GM18873 (cell line): ENCODE measurements at regions not wholly inside any gene's neighbourhood (a gene's known extent, or its start where the extent isn't known, plus 50 kb on each side); places are given as distances from the start of the nearest gene placed in this dataset.
"Not testable (repeated sequence)": the region's sequence is repeated elsewhere in the genome, so short reads cannot be mapped to it uniquely, and the experiment has no call there.

Experiments used
- ATAC-seq: cut with Tn5 transposase; IDR thresholded peaks from one replicate; pipeline ENCODE4 v1.9.1; 2021; ENCODE audit warnings: mild to moderate bottlenecking, moderate library complexity, moderate number of reproducible peaks; ENCODE audit not compliant: unreplicated experiment, low FRiP score

DNA sequence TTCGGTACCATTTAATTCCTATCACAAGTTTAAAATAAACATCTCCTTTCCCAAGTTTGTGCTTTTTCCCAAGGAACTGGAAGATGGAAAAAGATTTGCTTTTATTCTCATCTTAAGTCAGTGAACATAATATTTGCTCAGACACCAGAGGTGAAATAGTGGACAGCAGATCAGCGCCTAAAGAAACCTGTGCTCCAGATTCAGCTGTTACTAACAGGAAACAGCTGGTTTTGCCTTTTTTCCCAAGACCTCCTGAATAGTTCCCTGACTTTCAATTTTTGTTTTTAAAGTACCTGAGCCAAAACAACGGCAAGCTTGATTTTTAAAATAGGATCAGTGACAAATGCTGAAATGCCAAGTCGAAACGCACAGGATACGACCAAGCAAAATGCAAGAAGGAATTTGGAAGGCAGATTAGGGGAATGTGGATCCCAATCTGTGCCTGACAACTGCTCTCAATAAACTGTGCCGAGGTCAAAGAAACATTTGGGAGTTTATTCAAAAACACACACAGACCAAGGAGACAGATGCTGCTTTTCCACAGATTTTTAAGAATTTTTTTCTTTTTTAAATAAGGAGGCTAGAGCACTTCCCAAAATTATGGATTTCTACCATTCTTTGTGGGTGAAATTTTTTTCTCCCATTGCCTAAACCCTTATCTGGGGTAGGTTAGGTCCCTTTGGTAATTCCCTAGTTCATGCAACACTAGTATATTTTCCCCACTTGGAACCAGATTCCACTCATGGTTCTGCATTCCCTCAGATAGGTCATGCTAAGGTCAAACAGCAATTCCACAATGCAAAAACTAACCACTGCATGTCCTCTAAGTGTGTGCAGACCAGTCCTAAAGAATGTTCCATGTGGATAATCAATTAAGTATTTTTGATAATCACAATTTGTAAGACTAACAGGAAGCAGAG lies 121.5 kb upstream of the PDE1A start:
- no peak for ATAC-seq

DNA sequence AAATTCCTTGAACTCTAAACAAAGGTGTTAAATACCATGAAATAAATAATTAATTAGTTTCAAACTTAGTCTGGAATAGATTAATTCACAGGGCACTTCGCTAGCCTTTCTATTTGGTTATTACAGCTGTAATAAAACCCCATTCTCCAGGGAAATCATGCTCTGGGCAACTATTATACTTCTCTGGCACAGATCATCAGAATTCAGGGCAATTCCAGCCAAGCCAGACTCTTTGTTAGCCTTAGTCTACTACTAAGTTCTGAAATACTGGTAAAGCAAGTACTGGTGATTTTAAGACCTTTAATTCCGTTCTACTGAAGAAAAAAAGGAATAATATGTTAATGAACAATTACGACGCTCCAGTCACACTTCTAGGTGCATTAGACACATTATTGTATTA lies 123.4 kb upstream of the PDE1A start:
- ATAC-seq, result no peak

DNA sequence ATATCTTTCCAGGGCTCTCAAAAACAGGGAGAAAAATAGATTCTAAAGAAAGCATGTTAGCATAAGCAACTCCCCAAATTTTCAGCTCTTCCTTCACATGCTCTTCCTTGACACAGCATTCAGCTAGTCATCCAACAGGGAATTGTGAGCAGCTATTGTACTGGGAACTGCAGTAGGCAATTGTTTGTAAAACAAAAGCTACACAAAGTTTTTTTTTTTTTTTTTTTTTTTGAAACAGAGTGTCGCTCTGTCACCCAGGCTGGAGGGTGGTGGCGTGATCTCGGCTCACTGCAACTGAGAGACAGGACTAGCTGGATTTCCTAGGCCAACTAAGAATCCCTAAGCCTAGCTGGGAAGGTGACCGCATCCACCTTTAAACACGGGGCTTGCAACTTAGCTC lies 125.4 kb upstream of the PDE1A start:
- not testable (repeated sequence) for ATAC-seq

DNA sequence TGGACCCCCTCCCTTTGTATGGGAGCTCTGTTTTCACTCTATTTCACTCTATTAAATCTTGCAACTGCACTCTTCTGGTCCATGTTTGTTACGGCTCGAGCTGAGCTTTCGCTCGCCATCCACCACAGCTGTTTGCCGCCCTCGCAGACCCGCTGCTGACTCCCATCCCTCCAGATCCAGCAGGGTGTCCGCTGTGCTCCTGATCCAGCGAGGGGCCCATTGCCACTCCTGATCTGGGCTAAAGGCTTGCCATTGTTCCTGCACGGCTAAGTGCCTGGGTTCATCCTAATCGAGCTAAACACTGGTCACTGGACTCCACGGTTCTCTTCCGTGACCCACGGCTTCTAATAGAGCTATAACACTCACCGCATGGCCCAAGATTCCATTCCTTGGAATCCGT lies 125.9 kb upstream of the PDE1A start:
- ATAC-seq, result not testable (repeated sequence)

GRCh38 chr2:182553483-182553882 lies 126.6 kb upstream of the PDE1A start:
- peak; percentile 99 for ATAC-seq

DNA sequence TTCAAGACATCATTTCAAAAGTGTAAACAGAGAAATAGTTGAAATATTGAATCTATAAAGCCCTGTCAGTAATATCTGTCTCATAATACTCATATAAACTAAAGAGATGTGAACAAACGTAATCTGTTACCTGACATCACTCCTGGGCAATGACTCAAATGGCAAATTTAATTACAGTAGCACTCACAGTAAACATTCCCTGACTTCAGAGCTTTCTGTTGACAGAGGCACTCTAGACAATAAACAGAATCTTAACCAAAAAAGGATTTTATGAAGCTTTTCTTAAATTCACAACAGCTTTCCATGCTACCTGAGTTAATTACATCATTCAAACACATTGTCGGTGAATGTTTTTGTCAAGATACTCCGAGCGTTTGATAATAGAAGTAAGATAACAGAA lies 128.1 kb upstream of the PDE1A start:
- ATAC-seq, result no peak

- ATAC-seq, result no peak
Measured at GRCh38 chr2:182558564-182558963, 131.7 kb upstream of the PDE1A start.

- ATAC-seq, result no peak
Measured at GRCh38 chr2:182559623-182560022, 132.8 kb upstream of the PDE1A start.

DNA sequence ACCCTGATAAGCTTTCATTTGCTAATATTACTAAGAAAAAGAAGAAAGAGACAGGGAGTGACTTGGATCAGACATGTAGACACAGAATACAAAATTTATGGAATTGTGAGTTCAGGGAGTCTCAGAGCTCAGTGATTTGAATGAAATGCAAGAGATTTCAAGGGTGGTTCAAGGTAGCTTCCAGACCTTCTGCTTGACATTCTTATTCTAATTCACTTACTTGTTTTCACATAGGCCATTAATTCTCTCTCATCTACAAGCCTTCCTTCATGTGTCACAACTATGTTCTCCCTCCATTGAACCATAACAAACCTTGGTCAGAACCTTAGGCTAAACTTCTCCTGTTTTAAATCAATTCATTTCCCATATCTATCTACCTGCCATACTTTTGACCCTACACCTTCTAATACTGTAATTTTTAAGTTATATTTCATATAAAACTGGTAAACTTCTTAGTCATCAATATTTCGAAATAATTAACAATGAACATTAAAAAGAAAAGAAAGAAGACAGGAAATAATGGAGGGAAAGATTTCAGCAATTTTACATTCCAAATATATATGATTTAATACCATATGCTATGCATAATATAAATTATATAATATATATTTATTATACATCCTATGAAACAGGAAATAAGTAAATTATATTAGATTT lies 139.2 kb upstream of the PDE1A start:
- no peak for ATAC-seq

DNA sequence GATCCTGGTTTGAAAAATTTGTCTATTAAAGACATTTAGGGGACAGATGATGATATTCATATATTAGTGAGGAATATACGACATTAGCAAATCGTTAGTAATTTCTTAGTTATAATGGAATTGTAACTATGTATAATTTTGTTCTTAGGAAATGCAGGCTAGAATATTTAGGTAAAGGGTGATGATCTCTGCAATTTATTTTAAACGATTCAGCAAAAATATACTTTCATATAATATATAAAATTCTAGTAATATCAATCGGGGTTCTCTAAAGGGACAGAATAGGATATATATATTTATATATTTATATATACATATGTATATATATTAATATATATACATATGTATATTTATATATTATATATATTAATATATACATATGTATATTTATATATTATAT lies 142.5 kb upstream of the DNAJC10 start:
- ATAC-seq, result no peak

DNA sequence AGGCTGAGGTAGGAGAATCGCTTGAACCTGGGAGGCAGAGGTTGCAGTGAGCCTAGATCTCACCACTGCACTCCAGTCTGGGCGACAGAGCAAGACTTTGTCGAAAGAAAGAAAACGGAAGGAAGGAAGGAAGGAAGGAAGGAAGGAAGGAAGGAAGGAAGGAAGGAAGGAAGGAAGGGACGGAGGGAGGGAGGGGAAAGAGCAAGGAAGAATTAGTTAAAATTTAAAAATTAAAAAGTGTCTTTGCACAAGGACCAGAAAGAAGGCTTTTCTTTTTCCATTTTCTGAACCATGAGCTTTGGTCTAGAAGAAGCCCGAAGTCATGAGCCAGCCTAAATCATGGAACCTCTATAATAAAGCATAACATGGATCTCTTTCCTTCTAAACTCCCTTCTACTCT lies 138.2 kb upstream of the DNAJC10 start:
- ATAC-seq, result no peak

- ATAC-seq, result no peak
Measured at GRCh38 chr2:182581196-182581935, 134.7 kb upstream of the DNAJC10 start.

DNA sequence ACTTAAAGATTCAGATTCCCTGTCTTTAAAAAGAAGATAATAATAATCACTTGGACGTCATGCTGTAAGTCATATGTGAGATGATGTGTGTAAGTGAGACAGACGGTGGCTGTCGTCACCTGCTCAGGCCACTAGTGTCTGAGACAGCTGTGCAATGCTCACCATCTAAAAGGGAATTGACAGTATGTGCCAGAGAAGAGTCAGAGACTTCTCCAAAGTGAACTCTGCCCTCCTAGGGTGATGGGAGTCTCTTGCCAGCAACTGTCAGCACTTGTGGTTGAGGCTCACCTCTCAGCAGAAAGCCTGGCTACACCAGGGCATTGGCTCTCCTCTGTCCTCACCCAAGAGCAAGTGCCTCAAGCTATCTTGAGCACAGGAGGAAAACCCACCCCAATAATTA lies 131.6 kb upstream of the DNAJC10 start:
- no peak for ATAC-seq

DNA sequence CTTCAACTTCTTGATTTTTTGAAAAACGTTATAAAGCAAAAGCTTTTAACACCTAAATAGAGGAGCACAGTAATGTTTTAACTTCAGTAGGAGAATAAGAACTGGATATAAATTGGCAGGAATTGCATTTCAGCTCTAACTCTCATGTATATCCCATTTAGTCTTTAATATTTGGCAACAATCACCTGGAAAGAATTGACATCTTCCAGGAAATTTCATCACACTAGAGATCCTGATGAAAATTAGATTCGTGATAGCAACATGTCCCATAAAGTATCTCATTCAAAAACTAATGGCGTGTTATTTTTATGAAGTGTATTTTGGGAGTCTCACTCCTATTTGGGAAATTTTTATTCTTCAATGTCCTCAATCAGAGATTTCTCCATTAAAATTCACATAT lies 131.1 kb upstream of the DNAJC10 start:
- no peak for ATAC-seq

DNA sequence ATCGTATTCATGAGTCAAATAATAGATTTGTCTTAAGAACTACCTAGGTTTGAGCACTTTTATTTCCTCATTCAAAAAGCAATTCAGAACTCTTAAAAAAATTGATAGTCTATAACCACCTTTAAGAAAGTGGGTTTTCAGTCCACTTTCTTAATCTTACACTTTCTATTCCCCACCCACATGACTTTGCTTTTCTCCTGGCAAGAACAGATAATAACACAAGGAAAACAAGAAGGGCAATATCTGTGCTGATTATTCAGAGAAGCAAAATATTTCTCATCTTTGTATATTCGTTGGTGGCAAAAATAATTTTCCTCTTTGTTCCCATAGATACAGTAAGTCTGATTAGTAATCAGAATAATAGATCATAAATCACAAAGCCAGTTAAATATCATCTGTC lies 130.6 kb upstream of the DNAJC10 start:
- ATAC-seq, result no peak

GRCh38 chr2:182586426-182586825 lies 129.6 kb upstream of the DNAJC10 start:
- no peak for ATAC-seq

GRCh38 chr2:182587831-182588230 lies 128.2 kb upstream of the DNAJC10 start:
- ATAC-seq, result no peak

DNA sequence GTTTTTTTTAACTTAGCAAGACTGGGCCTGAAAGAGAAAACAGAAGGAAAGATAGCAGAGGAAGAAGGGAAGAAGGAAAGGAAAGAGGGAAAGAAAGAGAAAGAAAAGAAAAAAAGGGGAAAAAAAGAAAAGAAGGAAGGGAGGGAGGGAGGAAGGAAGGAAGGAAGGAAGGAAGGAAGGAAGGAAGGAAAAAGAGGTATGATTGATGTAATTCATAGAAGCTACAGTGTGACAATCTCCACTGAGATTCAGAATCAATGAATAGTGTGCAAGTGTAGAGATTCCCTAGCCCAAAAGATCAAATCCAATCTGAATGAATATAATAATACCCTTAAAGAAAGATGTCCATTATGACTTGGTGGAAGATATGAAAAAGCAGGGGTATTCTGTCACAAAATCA lies 126.9 kb upstream of the DNAJC10 start:
- ATAC-seq, result no peak

- no peak for ATAC-seq
Measured at GRCh38 chr2:182591774-182592173, 124.3 kb upstream of the DNAJC10 start.

DNA sequence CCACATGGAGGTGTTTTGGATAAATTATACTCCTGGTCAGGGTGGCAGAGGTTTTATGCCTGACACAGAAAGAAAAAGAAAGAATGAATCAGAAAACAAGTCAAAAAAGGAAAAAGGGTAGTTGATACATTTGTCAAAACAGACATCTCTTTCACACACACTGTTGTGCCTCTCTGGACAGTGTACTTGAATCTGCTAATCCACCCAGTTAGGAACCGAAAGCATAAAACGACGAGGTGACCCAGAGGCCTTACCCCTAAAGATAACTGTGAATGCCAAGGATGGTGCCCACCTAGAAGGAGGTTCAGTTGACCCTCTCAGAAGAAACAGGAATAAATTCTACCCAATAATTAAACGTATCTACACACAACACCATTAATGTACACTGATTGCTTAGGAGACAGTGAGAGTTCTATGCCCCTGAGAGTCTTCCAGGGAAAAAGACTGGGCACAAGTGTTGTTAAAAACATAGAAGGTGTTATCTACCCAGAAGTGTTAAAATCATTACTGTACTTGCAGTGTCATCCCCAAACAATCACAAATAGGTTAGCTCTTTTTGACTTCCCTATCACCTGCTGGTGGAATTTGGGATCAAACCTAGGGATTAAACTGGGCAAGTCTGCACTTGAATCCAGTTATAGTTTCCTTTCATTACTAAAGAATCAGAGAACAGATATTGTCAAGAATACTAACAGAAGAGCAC lies 123.2 kb upstream of the DNAJC10 start:
- no peak for ATAC-seq
